Nephron progenitor cell (in vitro differentiated cells): ENCODE measurements at regions not wholly inside any gene's neighbourhood (a gene's known extent, or its start where the extent isn't known, plus 50 kb on each side); places are given as distances from the start of the nearest gene placed in this dataset.

Experiments
- DNase-seq: peaks from one replicate; pipeline ENCODE4 v3.0.0; 2021
- H3K27ac Mint-ChIP-seq: 2 replicates; pipeline ENCODE4 v1.8.0; 2021; ENCODE audit warnings: mild to moderate bottlenecking, moderate library complexity, mixed read lengths
- H3K27me3 Mint-ChIP-seq: 2 replicates; pipeline ENCODE4 v1.8.0; 2021; ENCODE audit warnings: mild to moderate bottlenecking, low read depth, mixed read lengths; ENCODE audit not compliant: poor library complexity
- H3K36me3 Mint-ChIP-seq: 2 replicates; pipeline ENCODE4 v1.8.0; 2021; ENCODE audit warnings: low read depth, mixed read lengths
- H3K4me1 Mint-ChIP-seq: 2 replicates; pipeline ENCODE4 v1.8.0; 2021; ENCODE audit warnings: mixed read lengths
- H3K4me3 Mint-ChIP-seq: 2 replicates; pipeline ENCODE4 v1.8.0; 2021; ENCODE audit warnings: mild to moderate bottlenecking, moderate library complexity, mixed read lengths
- H3K9me3 Mint-ChIP-seq: 2 replicates; pipeline ENCODE4 v1.8.0; 2021; ENCODE audit warnings: mild to moderate bottlenecking, moderate library complexity, mixed read lengths
- CTCF ChIP-seq: fragments of 200-600 bp; sonication (generic); IDR thresholded peaks from 2 replicates; pipeline ENCODE4 v1.5.0; 2021; ENCODE audit warnings: antibody characterized with exemption

- Mint-ChIP-seq H3K4me3 (no peak overlapping the region), H3K36me3 (peaks cover 5% of the 10 kb centered on the region), H3K27me3 (peaks cover 35% of the 10 kb centered on the region), H3K27ac (no peak overlapping the region), H3K9me3 (peaks cover 10% of the 10 kb centered on the region), H3K4me1 (peaks cover 13% of the 10 kb centered on the region)
- no peak for DNase-seq
- no peak for TF ChIP-seq CTCF
These were observed 122.2 kb downstream of the IRX5 start for GRCh38 chr16:55052741-55053415.

- Mint-ChIP-seq H3K4me1 (peaks cover 13% of the 10 kb centered on the region), H3K9me3 (peaks cover 16% of the 10 kb centered on the region), H3K27me3 (peaks cover 56% of the 10 kb centered on the region), H3K4me3 (no peak overlapping the region), H3K27ac (no peak overlapping the region), H3K36me3 (peaks cover 5% of the 10 kb centered on the region)
- DNase-seq = no peak
- TF ChIP-seq CTCF = no peak
These were observed 124.6 kb downstream of the IRX5 start for GRCh38 chr16:55055262-55055661.

- Mint-ChIP-seq H3K4me1 (peaks cover 13% of the 10 kb centered on the region), H3K27me3 (peaks cover 55% of the 10 kb centered on the region), H3K9me3 (peaks cover 16% of the 10 kb centered on the region), H3K4me3 (peak overlapping the region; percentile 87), H3K27ac (no peak overlapping the region), H3K36me3 (peaks cover 5% of the 10 kb centered on the region)
- peak; percentile 79 for DNase-seq
- peak; percentile 26 for TF ChIP-seq CTCF
These were observed 126.1 kb downstream of the IRX5 start for GRCh38 chr16:55056585-55057401.

- peaks cover 58% of the 10 kb centered on the region for H3K27me3 Mint-ChIP-seq
- no peak overlapping the region for H3K4me3 Mint-ChIP-seq
- H3K27ac Mint-ChIP-seq = no peak overlapping the region
- TF ChIP-seq CTCF = no peak
- H3K9me3 Mint-ChIP-seq = peaks cover 16% of the 10 kb centered on the region
- DNase-seq = no peak
- peaks cover 13% of the 10 kb centered on the region for H3K4me1 Mint-ChIP-seq
- H3K36me3 Mint-ChIP-seq = peaks cover 5% of the 10 kb centered on the region
These were observed 127.2 kb downstream of the IRX5 start for GRCh38 chr16:55057866-55058265.

GRCh38 chr16:55058576-55058975, 127.9 kb downstream of the IRX5 start:
- H3K4me3 Mint-ChIP-seq = no peak overlapping the region
- H3K9me3 Mint-ChIP-seq = peaks cover 16% of the 10 kb centered on the region
- peaks cover 58% of the 10 kb centered on the region for H3K27me3 Mint-ChIP-seq
- H3K36me3 Mint-ChIP-seq = peaks cover 5% of the 10 kb centered on the region
- H3K27ac Mint-ChIP-seq = no peak overlapping the region
- H3K4me1 Mint-ChIP-seq = peaks cover 13% of the 10 kb centered on the region
- TF ChIP-seq CTCF = no peak
- no peak for DNase-seq
